C4-2B (cell line): ENCODE measurements at regions not wholly inside any gene's neighbourhood (a gene's known extent, or its start where the extent isn't known, plus 50 kb on each side); places are given as distances from the start of the nearest gene placed in this dataset.

ENCODE experiments used
- CTCF ChIP-seq: fragments of 450-650 bp; conservative IDR thresholded peaks from 2 replicates; pipeline ENCODE4 v1.5.1; 2017; ENCODE audit warnings: mild to moderate bottlenecking
- ZFX ChIP-seq: fragments of 450-650 bp; IDR thresholded peaks from 2 replicates; pipeline ENCODE4 v1.6.1; 2017

DNA sequence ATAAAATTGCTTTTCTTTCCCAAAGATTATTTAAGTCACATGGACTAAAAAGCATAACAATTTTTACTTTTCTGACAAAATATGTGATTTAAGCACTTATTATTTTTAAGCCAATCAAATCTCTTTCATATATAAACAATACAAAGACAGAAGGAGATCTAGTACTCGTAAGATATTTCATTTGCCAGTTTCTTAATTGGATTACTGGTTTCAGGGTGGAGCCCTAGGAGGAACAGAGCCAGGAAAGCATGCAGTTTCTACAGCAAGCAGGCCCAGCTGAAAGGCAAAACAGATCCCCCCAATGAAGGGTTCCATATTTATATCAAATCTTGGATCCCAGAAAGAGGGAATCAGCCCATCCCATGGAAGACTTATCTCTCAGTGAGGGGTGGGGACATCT lies 177.0 kb downstream of the KIF18A start:
- TF ChIP-seq CTCF (no peak), ZFX (no peak)
